T47D (cell line): ENCODE measurements at regions not wholly inside any gene's neighbourhood (a gene's known extent, or its start where the extent isn't known, plus 50 kb on each side); places are given as distances from the start of the nearest gene placed in this dataset.

Source experiments
- DNase-seq, 2 experiments: peaks; one replicate each; pipeline versions ENCODE4 v3.0.0 to v3.0.0-alpha.2; 2011 to 2012; ENCODE audit warnings: low read depth in 1 of 2, low spot score in 1 of 2
- JUND ChIP-seq: IDR thresholded peaks from 2 replicates; pipeline ENCODE4 v1.6.1; 2012; ENCODE audit warnings: low read depth
- in situ Hi-C: cut with HindIII; loops from 2 replicates; pipeline ENCODE4 v1.10.0; 2016; ENCODE audit warnings: low sequenced_read_pairs, low pct_unique_long_range_greater_than_20kb

DNA sequence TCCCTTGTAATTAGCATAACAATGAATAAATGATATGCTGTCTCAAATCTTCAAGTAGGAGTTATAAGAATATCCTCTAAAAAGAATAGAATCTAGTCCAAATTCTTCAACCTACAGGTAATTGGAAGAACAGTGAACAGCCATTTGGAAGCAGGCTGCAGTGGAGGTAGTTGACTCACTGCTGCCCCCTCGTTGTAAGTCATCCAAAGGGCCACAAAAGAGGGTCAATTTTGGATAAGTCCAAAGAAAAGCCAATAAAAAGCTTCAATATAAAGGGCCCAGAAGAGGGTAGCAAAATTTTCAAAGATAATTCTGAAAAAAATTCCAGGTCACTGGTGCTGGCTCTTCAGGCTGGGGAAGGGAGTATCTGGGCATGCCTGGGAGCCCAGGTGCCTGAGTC lies 60.8 kb upstream of the SSTR4 start:
- in situ Hi-C loops, result no loop called here
- DNase-seq, result no peak
- no peak for TF ChIP-seq JUND

DNA sequence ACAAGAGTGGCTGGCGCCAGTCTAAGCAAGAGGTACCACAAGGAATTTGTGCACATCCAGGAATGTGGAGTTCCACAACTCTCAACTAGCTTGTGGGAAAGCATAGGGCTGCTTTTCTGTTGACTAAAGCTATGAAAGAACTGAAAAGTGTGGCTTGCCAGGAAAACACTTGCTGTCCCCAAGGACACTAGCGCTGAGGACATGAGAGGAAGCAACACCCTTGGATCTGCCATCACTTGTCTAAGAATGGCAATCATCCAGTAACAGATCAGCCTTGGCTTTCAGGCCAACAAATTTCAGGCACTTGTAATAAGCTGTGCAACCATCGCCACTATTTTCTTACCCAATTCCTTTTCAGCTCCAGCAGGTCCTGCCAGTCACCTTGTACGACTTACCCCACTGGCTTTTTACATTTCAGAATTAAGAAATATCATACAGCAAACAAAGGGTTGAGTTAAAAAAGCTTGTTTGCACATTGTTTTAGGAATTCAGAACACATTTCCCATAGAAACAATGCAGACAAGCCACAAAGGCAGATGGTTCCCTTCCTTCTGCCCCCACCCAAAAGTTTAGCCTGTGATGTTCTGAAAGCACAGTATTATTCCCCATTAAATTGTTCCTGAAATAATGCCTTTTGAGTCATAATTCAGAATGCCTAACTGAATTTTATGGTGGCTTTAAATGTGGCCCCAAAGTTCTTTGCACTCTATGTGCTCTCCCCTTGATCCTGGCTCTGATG lies 57.9 kb upstream of the SSTR4 start:
- TF ChIP-seq JUND, result no peak
- in situ Hi-C loops, result no loop called here
- DNase-seq, result no peak

DNA sequence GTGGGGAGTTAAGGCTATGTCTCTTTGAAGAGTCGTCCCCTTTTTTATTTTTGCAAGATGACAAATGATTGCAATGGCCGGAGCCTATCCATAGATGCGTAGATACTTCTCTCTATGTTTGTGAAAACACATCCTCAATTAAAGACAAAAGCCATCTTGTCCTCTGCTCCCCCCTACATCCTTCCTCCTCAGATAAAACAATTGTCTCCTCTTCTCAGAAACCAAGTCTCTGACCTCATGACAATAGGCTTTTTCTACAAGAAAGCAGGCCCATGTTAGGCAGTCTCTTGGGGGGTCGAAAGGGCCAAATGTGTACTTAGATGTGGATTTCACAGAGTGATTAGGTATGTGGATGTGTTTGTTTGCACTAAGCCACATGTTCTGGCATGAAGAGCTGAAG lies 51.1 kb upstream of the SSTR4 start:
- in situ Hi-C loops, result no loop called here
- TF ChIP-seq JUND, result no peak
- no peak for DNase-seq

DNA sequence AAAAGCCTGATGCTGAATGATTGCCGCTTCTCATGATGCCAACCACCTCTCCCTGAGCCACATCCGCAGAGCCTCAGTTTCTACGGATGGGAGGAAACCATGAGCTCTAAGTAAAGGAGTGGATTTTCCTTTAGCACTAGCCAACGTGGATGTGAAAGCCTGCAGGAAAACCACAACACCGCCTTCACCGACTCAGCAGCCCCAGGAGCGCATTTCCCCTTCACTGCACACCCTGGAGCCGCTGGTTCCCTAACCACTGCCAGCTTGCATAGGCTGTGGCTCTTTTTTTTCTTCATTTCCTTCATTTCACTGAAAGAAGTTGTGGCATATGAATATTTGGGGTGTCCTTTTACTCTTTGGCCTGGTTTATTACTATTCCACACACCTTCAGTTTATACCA lies 50.5 kb upstream of the SSTR4 start:
- no peak for DNase-seq
- in situ Hi-C loops, result no loop called here
- TF ChIP-seq JUND, result no peak

DNA sequence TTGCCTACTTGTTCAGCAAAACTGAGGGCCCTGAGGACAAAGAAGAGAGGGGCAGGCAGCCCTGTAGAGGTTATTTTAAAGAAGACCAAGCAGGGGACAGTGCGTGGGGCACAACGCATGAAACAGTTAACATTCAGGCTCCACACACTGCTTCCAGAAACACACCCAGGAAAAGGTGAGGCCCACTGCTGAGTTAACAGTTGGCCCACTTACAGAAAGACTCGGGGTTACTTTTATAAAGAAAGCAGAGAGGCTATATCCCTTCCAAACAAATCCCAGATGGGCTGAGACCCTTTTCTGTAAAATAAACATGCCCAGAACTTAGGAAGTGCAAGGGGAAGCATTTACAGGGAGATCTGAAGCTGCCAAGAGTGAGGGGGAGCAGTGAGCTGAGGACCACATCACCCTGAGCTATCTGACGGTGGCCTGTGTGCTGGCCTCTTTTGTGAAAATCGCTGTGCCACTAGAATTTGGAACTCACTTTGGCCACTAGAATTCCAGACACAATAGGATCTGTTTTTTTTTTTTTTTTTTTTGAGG lies 49.8 kb upstream of the SSTR4 start:
- no peak for TF ChIP-seq JUND
- in situ Hi-C loops, result no loop called here
- no peak for DNase-seq
